HG02852 (cell line): ENCODE measurements at regions not wholly inside any gene's neighbourhood (a gene's known extent, or its start where the extent isn't known, plus 50 kb on each side); places are given as distances from the start of the nearest gene placed in this dataset.

ENCODE experiments used
- ATAC-seq: cut with Tn5 transposase; IDR thresholded peaks from one replicate; pipeline ENCODE4 v1.9.1; 2021; ENCODE audit warnings: mild to moderate bottlenecking, moderate library complexity; ENCODE audit not compliant: unreplicated experiment

DNA sequence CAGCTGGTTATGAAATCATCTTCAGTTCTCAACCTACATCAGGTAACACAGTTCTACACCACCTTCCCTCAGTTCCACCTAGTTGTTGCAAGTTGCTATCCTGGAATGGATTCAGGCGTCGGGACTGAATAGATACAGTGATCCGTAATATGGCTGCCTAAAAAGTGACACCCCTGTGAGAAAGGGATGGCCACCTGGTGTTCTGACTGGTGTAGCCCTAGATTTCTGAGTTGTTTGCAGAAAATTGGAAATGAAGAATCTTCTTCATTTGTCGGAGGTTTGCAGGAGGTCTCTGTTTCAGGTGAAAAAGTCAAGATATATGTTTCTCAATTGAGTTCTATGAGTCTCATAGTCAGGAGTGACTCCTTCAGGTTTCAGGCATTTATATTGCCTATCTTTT, 225.8 kb upstream of the ELAC2 start:
- ATAC-seq: no peak

DNA sequence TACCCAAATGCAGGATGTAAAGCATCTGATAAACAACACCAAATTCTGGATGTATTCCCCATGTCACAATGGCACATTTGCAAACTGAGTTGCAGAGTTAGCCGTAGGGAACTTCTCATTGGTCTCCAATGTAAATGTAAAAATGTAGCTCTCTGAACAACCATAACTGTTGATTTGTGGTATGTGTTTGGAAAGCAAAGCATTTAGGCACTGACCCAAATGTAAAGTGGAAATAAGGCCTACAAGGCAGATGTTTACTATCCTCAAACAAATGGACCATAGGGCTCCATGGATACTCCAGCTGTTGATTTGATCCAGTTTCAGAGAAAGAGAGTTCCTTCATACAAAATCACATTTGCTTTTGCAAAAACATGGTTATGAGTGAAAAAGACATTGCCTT, 223.0 kb upstream of the ELAC2 start:
- no peak for ATAC-seq

DNA sequence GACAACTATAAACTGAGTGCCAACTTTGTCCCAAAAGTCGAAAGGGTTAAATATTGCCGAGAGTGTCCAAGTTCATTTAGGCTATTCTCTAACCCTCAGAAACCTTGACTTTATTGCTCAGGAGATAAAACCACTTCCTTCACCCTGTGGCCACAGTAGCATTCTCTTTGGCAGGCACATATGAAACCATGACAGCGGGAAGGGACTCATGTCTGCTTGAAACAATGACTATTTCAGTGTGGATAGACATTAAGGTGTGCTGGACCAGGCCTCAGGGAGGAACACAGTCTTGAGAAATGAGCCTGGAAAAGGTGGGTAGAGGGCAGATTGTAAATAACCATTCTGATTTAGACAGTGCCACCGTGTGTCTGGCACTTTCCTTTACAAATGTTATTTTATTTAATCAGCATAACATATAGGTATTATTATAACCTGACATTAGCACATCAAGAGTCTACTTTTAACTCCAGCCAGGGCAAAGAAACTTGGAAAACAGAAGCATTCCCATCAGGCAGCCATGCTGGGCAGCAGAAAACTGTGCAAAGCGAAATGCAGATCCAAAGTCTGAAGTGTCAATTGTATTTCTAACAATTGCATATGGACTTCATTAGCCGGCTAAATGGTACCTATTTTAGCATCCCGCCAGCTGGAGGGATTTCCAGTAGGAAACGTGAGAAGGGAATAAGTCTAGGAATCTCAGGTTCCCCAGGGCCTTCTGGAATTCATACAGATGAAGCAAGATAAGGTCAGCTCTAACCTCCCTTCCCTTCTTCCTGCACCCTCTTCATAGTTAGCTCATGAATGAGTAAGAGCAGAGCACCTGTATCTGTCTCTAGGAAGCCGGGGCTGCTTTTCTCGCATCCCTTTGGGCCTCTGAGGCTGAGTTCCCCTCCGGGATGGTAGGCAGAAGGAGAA, 212.8 kb upstream of the ELAC2 start:
- no peak for ATAC-seq

DNA sequence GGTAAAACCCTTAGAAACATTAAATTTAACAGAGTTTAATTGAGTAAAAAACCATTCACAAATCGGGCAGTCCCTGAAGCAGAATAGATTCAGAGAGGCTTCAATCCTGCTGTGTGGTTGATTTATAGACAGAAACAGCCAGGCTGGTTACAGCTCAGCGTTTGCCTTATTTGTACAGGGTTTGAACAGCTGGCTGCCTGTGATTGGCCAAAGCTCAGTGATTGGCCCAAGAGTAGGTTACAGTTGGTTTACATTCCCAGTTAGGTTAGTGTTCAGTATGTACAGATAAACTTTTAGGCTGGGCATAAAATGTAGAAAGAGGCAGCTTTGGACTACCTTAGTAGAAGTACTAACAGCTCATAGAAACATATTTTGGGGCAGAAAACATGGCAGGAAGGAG, 210.4 kb upstream of the ELAC2 start:
- ATAC-seq: no peak

DNA sequence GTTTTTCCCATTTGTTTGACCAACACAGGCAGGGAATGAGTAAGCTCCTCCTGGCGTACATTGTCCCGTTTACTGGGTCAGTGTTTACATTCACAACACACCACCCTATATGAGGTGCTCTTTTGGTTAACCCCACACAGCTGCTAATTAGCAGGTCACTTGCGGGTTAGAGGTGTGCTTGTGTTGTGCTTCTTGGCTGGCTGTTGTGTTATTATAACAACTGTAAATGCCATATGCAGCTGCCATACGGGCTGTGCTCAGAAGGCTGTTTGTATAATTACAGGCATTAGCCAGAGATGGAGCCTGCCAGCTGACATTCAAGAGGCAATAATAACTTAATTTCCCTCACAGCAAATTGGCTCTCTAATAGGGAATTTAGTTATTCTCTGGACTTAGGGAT, 205.1 kb upstream of the ELAC2 start:
- ATAC-seq: no peak

DNA sequence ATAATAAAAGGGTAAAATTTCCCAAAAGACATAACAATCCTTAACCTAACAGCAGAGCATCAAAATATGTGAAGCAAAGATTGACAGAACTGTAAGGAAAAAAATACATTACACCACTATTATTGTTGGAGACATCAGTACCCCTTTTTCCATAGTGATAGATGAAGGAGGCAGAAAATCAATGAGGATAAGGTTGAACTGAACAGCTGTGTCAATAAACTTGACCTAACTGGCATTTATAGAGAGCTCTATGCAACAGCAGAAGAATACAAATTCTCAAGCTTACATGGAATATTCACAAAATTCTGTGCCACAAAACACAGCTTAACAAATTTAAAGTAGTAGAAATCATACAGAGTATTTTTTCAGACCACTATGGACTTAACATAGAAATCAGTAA, 195.0 kb upstream of the ELAC2 start:
- ATAC-seq: no peak

DNA sequence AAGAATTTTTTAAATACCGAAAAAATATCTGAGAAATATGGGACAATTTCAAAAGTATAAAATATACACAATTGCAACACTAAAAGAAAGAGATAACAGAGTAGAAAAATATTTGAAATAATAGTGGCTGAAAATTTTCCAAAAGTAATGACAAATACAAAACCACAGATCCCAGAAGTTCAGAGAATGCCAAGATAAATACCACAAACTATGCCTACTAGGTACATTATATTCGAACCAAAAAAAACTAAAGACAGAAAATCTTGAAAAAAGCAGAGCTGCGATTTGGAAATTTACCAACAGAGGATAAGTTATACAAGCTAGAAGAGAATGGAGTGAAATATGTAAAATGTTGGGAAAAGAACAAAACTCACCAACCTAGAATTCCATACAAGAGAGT, 191.3 kb upstream of the ELAC2 start:
- no peak for ATAC-seq

DNA sequence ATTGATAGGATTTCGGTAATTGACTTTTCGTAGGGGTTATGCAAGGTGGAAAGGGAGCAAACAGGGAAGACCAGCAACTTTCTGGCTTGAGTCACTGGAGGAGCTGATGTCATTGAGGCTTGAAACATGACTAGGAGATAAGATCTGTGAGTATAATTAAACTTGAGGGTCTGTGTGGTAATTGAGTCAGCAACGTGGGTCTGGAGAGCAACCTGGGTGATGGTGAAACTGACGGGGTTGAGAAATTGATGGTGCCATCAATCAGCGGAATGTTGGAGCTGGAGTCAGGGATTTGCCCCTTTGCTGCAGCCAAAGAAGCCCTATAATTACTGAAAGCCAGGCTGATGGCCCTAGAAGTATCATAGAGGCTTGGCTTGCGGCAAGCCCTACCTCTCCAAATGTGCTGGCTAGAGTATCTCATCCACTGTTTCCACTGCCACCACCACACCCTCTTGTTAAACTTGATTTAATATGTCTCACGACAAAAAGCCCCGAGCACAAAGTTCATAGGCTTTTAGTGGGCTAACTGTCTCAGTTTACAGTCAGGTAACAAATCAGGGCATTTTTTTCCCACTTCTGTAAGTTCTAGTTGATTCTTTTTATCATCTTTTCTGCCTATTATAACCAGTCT, 186.9 kb upstream of the ELAC2 start:
- ATAC-seq: no peak

DNA sequence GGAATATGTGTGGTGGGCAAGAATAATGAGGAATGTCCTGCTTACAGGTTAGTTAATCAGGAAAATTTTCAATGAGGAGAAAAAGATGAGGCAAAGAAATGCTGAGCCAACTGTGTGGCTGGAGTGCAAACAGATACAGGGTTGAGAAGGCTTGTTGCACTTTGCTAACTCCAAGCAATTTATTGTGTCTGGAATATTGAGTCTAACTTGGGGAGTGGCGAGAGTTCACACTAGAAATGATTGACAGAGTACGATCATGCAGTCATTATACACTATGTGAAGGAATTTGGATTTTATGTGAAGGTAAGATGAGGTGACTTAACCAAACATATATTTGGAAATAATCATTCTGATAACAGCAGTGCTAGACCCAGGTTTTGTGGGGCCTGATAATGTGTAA, 185.0 kb upstream of the ELAC2 start:
- no peak for ATAC-seq

DNA sequence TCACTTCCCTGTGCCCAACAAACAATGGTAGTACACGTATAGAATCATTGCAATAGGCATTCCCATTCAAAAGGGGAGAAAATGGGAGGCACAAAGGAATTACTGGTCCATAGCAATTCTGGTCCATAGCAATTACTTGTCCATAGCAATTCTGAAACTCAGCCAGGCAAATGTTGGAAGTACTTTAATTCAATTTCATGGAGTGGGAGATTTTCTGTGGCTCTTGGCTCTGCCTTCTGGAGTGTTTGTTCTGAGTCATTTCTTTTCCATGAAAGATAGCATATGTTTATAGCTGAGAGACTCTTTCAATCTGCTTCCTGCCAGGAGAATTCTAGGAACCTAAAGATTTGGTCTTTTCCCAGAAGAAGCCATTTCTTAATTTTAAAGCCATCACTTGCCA, 182.8 kb upstream of the ELAC2 start:
- ATAC-seq: no peak

DNA sequence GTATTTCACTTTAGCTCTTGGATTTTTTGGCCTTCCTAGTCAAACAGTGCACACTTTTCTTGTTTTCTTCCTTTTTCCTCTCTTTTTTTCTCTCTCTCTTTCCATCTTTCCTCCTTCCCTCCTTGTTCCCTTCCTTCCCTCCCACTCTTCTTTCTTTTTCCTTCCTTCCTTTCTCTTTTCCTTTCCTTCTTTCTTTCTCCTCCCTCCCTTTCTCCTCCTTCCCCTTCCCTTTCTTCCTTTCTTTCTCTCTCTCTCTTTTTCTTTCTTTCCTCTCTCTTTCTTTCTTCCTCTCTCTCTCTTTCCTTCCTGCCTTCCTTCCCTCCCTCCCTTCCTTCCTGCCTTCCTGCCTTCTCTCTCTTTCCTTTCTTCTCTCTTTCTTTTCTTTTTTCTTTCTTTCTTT, 181.6 kb upstream of the ELAC2 start:
- ATAC-seq: no peak

DNA sequence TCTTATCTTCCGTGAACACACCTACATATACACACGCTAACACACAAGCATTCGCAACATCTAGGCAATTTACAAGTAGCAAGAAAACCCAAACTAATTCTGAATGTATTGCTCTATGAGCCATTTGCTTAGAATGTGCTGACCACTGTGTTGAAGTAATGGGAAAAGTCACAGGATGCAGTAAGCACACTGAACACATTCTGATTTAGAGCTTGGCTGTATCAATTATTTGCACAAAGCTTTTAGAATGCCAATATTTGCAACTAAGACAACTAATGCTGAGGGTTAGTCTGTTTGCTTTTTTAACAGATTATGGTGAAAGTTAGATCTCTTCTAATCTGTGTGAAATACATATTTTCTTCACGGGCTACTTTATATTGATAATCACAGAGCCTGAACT, 179.8 kb upstream of the ELAC2 start:
- no peak for ATAC-seq

DNA sequence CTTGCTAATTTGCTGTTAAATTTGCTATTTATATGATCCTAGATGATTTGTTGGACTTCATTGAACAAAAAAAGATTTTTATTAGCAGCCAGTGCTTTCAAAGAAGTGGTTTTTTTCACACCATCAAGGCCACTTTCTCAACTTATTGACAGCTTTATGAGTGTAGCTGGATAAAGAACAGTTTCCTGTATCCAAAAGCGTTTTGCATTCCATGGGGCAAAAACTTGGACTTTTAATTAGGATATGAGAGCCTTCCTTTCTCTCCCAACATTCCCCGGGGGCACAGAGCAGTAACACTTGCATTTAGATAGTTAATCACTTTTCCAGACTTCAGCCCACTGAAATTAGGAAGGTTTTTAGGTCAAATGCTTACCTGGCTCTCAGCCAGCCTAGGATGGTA, 177.1 kb upstream of the ELAC2 start:
- ATAC-seq: no peak

DNA sequence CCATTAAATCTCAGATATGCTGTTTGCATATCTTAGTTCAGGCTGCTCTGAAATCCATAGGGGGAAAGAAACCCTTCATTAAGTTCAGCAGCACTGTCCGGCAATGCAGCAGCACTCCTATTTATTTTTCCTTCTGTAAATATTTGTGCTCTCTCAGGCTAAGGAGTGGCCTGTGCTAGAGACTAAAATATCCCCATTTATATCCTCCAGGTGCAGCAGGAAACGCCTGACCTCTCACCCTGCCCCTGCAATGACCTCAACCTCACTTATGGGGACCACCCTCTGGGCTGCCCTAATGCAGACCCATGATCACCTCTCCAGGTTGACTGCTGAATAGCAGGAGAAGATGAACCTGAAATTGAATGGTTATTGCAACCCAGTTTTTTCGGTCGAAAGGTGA, 165.0 kb upstream of the ELAC2 start:
- no peak for ATAC-seq

DNA sequence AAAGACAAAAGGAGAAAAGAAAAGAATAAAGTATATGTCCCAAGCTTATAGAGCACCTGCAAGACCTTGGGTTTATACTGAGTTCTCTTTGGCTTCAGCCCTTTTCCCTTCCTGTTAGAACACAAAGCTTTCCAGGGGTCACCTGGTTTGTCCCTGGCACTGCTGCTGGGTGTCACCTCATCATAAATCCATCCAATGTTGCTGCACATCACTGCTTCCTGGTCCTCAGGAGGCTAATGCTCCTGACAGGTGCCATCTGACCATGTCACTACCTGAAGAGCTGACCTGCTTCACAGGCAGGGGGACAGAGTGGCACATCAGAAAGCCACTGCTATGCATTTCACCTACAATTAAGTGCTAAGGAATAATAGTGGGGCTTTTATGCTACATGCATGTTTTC, 164.6 kb upstream of the ELAC2 start:
- ATAC-seq: no peak

DNA sequence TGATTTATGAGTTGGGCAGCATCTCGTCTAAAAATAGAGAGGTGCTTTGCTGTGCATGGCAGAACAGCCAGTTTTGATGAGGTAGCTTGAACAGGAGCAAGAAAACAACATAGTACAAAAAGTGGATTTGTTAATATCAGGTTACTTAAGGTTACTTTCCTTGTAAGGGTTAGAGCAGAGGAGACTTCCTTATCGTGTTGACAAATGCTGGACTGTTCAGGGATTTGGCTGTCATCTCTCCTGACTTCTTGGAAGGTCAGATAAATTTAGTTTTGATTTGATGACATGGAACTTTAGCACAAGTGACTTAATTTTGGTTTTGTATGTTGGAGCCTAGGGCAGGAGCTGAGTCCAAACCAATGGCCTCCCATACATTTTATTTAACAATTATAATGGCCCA, 163.9 kb upstream of the ELAC2 start:
- ATAC-seq: no peak

DNA sequence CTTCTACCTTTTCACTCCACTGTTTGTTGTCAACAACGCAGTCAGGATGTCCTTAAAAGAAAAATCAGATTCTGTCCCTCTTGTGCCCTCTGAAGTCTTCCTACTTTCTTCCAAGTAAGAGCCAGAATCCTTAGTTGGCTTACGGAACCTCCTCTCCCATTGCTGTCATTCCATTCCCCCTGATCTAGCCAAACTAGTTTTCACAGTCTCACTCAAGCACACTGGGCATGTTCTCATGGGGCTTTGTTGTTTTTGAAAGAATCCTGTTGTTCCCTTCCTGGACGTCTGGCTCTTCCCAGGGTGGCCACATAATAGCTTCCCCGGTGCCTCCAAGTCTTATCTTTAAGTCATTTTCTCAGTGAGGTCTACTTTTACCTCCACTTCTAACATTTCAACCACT, 158.6 kb upstream of the ELAC2 start:
- ATAC-seq: no peak

DNA sequence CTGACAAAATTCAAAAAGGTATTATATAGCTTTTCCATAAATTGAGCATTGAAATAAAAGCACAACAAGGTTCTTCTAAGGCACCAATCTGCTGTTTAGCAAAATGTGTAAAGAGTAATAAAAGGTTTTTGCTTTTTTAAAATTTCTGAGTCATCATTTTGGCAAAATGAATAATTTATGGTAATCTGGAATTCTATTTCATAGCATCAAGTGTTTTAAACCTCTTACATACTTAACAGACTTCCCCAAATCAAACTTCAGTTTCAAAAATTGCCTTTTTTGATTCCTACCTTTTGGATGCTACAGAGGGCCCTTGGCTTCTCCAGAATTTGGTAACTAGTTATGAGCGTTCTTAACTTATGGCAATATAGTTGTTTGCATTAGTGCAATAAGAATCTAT, 154.0 kb upstream of the ELAC2 start:
- no peak for ATAC-seq

DNA sequence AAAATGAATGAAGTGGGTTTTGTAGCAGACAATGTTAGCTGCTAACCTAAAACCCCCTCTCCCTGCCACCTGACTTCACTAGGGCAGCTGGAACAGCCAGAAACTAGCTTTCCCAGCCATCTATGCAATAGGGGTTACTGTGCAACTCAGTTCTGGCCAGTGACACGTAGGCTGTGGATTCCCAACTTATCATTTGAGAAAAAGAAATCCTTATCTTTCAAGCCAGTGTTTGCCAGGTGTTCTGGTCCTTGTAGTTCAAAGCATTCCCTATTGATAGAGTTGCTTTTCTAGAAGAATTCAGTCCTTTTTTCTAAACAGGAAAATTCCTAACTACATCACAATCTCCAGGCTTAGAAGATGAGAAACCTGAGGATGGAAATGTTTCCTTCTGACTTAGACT, 144.5 kb upstream of the ELAC2 start:
- no peak for ATAC-seq

DNA sequence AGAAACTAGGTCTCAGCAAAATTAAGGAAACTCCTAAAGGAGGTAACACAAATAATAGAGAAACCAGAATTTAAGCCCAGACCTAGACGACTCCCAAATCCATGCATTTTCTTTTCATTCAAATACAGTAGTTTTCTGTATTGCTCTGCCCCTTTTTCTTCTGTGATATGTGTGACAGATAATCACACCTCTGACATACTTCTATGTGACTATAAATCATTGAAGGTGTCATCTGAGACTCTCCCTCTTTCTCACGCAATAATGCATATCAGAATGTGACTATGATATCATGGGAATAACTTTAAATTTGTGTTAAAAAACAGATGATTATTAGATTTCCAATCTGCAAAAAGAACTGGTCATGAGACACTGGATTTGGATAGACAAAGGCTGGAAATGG, 143.0 kb upstream of the ELAC2 start:
- ATAC-seq: no peak

DNA sequence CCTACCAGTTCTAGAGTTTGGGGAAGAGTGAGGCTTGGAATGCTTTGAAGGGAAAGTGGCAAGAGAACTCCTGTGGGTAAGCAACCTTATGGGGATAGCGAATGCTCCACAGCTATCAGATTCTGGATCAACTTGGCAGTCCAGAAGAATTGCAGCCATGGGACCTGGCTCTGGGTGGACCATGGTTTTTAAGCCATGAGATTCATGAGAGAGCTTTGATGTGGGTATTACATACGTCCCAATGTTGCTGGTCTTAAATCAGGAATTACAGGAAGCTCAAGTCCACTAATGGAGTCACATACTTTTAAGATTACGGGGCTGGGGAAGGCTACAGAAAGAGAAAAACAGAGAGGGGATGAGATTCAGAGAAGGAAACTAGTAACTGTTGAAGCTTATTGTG, 142.5 kb upstream of the ELAC2 start:
- no peak for ATAC-seq

DNA sequence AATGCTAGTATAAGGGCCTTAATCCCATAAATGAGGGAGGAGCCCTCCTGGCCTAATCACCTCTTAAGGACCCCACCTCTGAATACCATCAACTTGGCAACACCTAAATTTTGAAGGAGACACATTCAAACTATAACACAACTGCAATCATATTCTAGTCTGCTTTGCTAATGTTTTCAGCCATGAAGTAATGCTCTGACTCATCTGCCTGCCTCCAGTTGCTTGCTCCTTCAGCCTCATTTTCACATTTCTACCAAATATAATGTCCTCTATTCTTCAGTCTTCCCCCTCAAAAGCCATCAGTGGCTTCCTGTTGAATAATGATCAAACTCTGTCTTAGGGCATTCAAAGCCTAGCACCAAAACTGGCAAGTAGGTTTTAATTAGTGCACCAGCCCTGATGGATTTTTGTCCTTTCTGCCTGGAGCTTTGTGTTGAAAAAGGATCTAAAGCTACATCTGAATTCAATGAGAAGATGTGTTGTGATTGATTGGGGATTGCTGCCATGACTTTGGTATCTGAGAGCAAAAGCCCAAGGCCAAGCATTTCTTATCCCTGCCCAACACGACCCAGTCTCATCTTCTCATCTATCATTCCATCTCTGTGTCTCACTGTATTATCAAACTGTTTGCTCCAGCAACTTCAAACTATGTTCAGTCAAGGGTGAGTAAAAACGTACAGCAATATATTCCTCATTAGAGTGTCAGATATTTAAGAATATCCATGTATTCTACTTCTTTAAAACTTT, 140.8 kb upstream of the ELAC2 start:
- ATAC-seq: no peak
